ENCODE measurements at regions not wholly inside any gene's neighbourhood (a gene's known extent, or its start where the extent isn't known, plus 50 kb on each side); places are given as distances from the start of the nearest gene placed in this dataset.
"Not testable (repeated sequence)": the region's sequence is repeated elsewhere in the genome, so short reads cannot be mapped to it uniquely, and the experiment has no call there.

- H3K4me3 Mint-ChIP-seq; H3K27me3 ChIP-seq (ENCODE audit: insufficient read depth, low read length); H3K4me1 Mint-ChIP-seq; CTCF ChIA-PET (ENCODE audit: partially characterized antibody); H3K9me3 Mint-ChIP-seq; DNase-seq; POLR2A ChIA-PET (ENCODE audit: partially characterized antibody); H3K27ac ChIP-seq (ENCODE audit: low read depth, low read length); H3K9me3 ChIP-seq (ENCODE audit: control insufficient read depth in 1 of 2, low read length in 2 of 2); H3K36me3 Mint-ChIP-seq; H3K4me1 ChIP-seq (ENCODE audit: insufficient read depth, low read length); H3K27me3 Mint-ChIP-seq; intact Hi-C loops (cut with micrococcal nuclease); H3K4me3 ChIP-seq (ENCODE audit: low read length in 2 of 2); H3K36me3 ChIP-seq (ENCODE audit: insufficient read depth, low read length); H3K27ac Mint-ChIP-seq: not testable (repeated sequence)
Measured at GRCh38 chr1:223961985-223962384, 116.2 kb upstream of the TP53BP2 start.

DNA sequence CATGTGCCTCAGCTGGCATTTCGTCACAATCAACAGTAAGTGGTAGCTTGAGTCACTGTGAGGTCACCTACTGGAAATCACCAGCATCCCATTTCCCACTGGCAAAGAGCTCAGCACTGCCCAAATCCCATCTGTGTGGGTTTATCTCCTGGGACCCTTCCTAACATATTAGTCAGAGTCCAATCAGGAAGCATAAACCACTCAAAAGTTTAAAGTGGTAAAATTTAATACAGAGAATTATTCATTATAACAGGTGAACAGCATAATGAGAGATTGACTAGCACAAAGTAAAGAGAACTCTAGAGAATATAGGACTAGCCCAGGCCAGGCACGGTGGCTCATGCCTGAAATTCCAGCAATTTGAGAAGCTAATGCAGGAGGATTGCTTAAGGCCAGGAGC, 107.1 kb upstream of the TP53BP2 start:
- H3K36me3 ChIP-seq (ENCODE audit: insufficient read depth, low read length); H3K4me3 Mint-ChIP-seq; H3K4me3 ChIP-seq (ENCODE audit: low read length in 2 of 2); DNase-seq; intact Hi-C loops (cut with micrococcal nuclease); H3K27me3 ChIP-seq (ENCODE audit: insufficient read depth, low read length); H3K36me3 Mint-ChIP-seq; H3K4me1 ChIP-seq (ENCODE audit: insufficient read depth, low read length); CTCF ChIA-PET (ENCODE audit: partially characterized antibody); H3K9me3 Mint-ChIP-seq; H3K9me3 ChIP-seq (ENCODE audit: control insufficient read depth in 1 of 2, low read length in 2 of 2); H3K27me3 Mint-ChIP-seq; POLR2A ChIA-PET (ENCODE audit: partially characterized antibody); H3K27ac ChIP-seq (ENCODE audit: low read depth, low read length); H3K27ac Mint-ChIP-seq; H3K4me1 Mint-ChIP-seq: not testable (repeated sequence)

DNA sequence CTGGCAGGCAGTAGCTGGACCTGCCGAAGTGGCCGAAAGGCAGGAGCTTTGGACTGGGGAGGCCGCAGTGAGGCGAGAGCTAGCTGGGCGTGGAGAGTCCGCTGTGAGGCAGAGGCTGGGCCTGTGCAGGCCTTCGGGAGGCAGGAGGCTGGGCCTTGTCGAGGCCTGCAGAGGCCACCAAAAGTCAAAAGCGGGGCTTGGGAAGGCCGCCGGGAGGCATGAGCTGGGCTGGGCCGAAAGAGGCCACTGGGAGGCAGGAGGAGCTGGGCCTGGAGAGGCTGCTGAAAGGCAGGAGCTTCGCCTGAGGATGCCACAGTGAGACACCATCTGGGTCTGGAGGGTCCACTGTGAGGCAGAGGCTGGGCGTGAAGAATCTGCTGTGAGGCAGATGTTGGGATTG, 105.8 kb upstream of the TP53BP2 start:
- DNase-seq; H3K36me3 ChIP-seq (ENCODE audit: insufficient read depth, low read length); CTCF ChIA-PET (ENCODE audit: partially characterized antibody); H3K27me3 ChIP-seq (ENCODE audit: insufficient read depth, low read length); H3K4me3 Mint-ChIP-seq; H3K27ac ChIP-seq (ENCODE audit: low read depth, low read length); H3K4me3 ChIP-seq (ENCODE audit: low read length in 2 of 2); H3K36me3 Mint-ChIP-seq; H3K9me3 Mint-ChIP-seq; intact Hi-C loops (cut with micrococcal nuclease); H3K9me3 ChIP-seq (ENCODE audit: control insufficient read depth in 1 of 2, low read length in 2 of 2); H3K27me3 Mint-ChIP-seq; H3K4me1 ChIP-seq (ENCODE audit: insufficient read depth, low read length); H3K4me1 Mint-ChIP-seq; POLR2A ChIA-PET (ENCODE audit: partially characterized antibody); H3K27ac Mint-ChIP-seq: not testable (repeated sequence)

DNA sequence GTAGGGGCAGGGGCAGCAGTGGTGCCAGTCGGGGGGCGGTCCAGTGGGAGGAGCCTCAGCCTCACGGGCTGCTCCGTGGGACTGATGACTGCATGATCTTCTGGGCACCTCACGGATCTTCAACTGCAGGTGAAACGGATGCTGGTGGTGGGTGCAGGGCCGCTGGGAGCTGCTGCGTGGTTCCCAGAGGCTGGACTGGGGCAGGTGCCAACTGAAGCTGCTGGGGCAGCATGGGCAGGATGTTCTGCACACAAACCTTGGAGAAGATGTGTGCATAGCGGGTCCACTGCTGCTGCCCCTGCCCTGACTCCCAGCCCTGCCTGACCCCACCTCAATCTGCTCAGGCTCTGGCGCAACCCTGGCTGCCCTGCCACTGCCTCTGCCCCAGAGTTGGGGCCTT, 104.2 kb upstream of the TP53BP2 start:
- H3K4me1 Mint-ChIP-seq; H3K36me3 ChIP-seq (ENCODE audit: insufficient read depth, low read length); H3K27ac ChIP-seq (ENCODE audit: low read depth, low read length); CTCF ChIA-PET (ENCODE audit: partially characterized antibody); H3K27me3 ChIP-seq (ENCODE audit: insufficient read depth, low read length); H3K4me3 ChIP-seq (ENCODE audit: low read length in 2 of 2); H3K4me1 ChIP-seq (ENCODE audit: insufficient read depth, low read length); H3K27me3 Mint-ChIP-seq; H3K4me3 Mint-ChIP-seq; DNase-seq; H3K36me3 Mint-ChIP-seq; intact Hi-C loops (cut with micrococcal nuclease); H3K9me3 Mint-ChIP-seq; POLR2A ChIA-PET (ENCODE audit: partially characterized antibody); H3K9me3 ChIP-seq (ENCODE audit: control insufficient read depth in 1 of 2, low read length in 2 of 2); H3K27ac Mint-ChIP-seq: not testable (repeated sequence)

- H3K9me3 ChIP-seq (ENCODE audit: control insufficient read depth in 1 of 2, low read length in 2 of 2); H3K36me3 Mint-ChIP-seq; CTCF ChIA-PET (ENCODE audit: partially characterized antibody); intact Hi-C loops (cut with micrococcal nuclease); H3K4me3 Mint-ChIP-seq; POLR2A ChIA-PET (ENCODE audit: partially characterized antibody); H3K4me1 ChIP-seq (ENCODE audit: insufficient read depth, low read length); H3K4me1 Mint-ChIP-seq; H3K27ac ChIP-seq (ENCODE audit: low read depth, low read length); H3K27me3 ChIP-seq (ENCODE audit: insufficient read depth, low read length); H3K27me3 Mint-ChIP-seq; H3K36me3 ChIP-seq (ENCODE audit: insufficient read depth, low read length); H3K27ac Mint-ChIP-seq; H3K9me3 Mint-ChIP-seq; H3K4me3 ChIP-seq (ENCODE audit: low read length in 2 of 2): not testable (repeated sequence)
- peak in 1 of 5 donors; percentile 25 for DNase-seq
Measured at GRCh38 chr1:223948041-223948440, 102.3 kb upstream of the TP53BP2 start.

DNA sequence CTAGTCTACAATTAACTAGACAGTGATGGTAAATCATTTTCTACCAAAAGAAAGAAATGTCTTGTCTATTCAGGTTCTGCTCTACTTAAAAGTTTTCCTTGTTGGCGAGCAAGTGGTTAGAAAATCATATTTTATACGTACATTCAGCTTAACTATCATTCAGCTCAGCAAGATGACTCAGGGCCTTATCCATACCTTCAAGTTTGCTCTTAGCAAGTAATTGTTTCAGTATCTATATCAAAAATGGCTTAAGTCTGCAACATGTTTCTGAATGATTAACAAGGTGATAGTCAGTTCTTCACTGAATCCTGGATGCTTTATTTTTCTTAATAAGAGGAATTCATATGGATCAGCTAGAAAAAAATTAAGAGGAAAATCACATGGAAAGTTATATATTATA, 90.8 kb upstream of the TP53BP2 start:
- not testable (repeated sequence) for H3K4me3 Mint-ChIP-seq

DNA sequence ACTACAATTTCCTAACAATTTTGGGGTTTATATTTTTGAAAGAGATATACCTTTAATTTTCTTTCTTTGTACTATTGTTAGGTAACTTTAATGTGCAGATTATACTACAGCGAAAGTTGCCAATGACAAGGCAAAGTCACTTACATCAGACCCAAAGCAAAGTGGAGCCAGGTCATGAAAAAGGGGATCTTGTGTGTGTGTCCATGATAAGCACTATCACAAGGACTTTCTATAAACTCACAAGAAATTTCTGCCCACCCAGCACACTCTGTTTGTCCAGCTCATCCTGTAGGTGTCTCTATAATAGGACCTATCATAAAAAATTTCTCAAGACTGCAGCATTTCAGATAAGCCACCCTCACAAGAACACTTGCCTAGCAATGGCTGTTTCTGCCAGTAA, 85.7 kb upstream of the TP53BP2 start:
- POLR2A ChIA-PET (ENCODE audit: partially characterized antibody); CTCF ChIA-PET (ENCODE audit: partially characterized antibody); H3K27me3 Mint-ChIP-seq; H3K4me1 ChIP-seq (ENCODE audit: insufficient read depth, low read length); H3K4me1 Mint-ChIP-seq; H3K9me3 ChIP-seq (ENCODE audit: control insufficient read depth in 1 of 2, low read length in 2 of 2); H3K27me3 ChIP-seq (ENCODE audit: insufficient read depth, low read length); H3K4me3 Mint-ChIP-seq; intact Hi-C loops (cut with micrococcal nuclease); H3K36me3 ChIP-seq (ENCODE audit: insufficient read depth, low read length); DNase-seq; H3K4me3 ChIP-seq (ENCODE audit: low read length in 2 of 2); H3K27ac ChIP-seq (ENCODE audit: low read depth, low read length); H3K36me3 Mint-ChIP-seq; H3K9me3 Mint-ChIP-seq; H3K27ac Mint-ChIP-seq: not testable (repeated sequence)

More for the DNA sequence above, 90.8 kb upstream of the TP53BP2 start:
- H3K36me3 ChIP-seq (ENCODE audit: insufficient read depth, low read length); H3K27ac ChIP-seq (ENCODE audit: low read depth, low read length); H3K4me3 ChIP-seq (ENCODE audit: low read length in 2 of 2); H3K4me1 Mint-ChIP-seq; H3K27me3 ChIP-seq (ENCODE audit: insufficient read depth, low read length); H3K9me3 ChIP-seq (ENCODE audit: control insufficient read depth in 1 of 2, low read length in 2 of 2); DNase-seq; H3K27ac Mint-ChIP-seq; CTCF ChIA-PET (ENCODE audit: partially characterized antibody); H3K9me3 Mint-ChIP-seq; POLR2A ChIA-PET (ENCODE audit: partially characterized antibody); H3K36me3 Mint-ChIP-seq; H3K27me3 Mint-ChIP-seq; intact Hi-C loops (cut with micrococcal nuclease); H3K4me1 ChIP-seq (ENCODE audit: insufficient read depth, low read length): not testable (repeated sequence)

- H3K4me1 Mint-ChIP-seq; H3K4me1 ChIP-seq (ENCODE audit: insufficient read depth, low read length); H3K4me3 ChIP-seq (ENCODE audit: low read length in 2 of 2); H3K36me3 Mint-ChIP-seq; H3K36me3 ChIP-seq (ENCODE audit: insufficient read depth, low read length); intact Hi-C loops (cut with micrococcal nuclease); H3K9me3 Mint-ChIP-seq; POLR2A ChIA-PET (ENCODE audit: partially characterized antibody); H3K9me3 ChIP-seq (ENCODE audit: control insufficient read depth in 1 of 2, low read length in 2 of 2); H3K27me3 ChIP-seq (ENCODE audit: insufficient read depth, low read length); H3K4me3 Mint-ChIP-seq; H3K27ac Mint-ChIP-seq; CTCF ChIA-PET (ENCODE audit: partially characterized antibody); H3K27me3 Mint-ChIP-seq; H3K27ac ChIP-seq (ENCODE audit: low read depth, low read length): not testable (repeated sequence)
- peak in 2 of 5 donors; percentile 4 to 36 for DNase-seq
Measured at GRCh38 chr1:223920805-223921204, 75.1 kb upstream of the TP53BP2 start.

Data from CD4-positive, alpha-beta memory T cell (primary cell).